ENCODE measurements at regions not wholly inside any gene's neighbourhood (a gene's known extent, or its start where the extent isn't known, plus 50 kb on each side); places are given as distances from the start of the nearest gene placed in this dataset.

DNA sequence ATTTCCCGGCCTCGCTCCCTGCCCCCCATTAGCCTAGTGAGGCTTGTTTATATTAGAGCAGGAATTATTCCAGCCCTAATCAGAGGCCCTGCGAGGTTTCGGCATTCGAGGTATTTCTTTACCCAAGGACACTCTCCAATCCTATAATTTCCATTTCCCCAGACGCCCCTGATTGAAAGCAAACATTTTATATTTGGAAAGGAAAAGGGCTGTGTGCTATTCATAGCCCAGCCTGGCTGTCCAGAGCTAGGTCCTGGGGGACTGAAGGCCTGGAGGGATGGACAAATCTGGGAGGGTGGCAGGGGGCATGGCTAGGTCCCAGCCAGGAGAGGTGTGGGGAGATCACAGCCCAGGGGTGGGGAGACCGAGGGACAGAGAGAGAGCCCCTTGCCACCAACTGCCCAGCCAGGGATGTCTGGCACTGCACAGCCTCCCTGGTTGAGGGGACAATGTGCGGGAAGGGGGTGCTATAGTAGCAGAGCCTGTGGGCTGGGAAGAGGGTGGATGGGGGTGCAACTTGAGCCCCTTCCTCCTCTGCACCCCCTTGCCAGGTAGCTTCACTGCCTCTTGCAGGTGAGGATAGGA is 125.1 kb downstream of the BARX1 start:
- Histone ChIP-seq H3K27ac (ENCODE audit: low read depth, low read length, poor library complexity, severe bottlenecking) (no peak overlapping the region), H3K9me3 (ENCODE audit: low read depth, low read length, poor library complexity, severe bottlenecking) (peaks cover 7% of the 10 kb centered on the region), H3K27me3 (replicated peaks; ENCODE audit: insufficient read depth, low read depth, low read length, poor library complexity) (no peaks in the 10 kb centered on the region), H3K4me3 (ENCODE audit: low read depth, low read length, poor library complexity, severe bottlenecking) (no peak overlapping the region), H3K36me3 (ENCODE audit: insufficient read depth, low read length, poor library complexity, severe bottlenecking) (no peaks in the 10 kb centered on the region), H3K4me1 (ENCODE audit: insufficient read depth, low read length, poor library complexity, severe bottlenecking) (no peaks in the 10 kb centered on the region)
- ChIA-PET CTCF (no interaction called here), POLR2A (ENCODE audit: low non-redundant PET) (no interaction called here)
- no peak for DNase-seq (ENCODE audit: low spot score)
- no peak for TF ChIP-seq EZH2 (IDR thresholded peaks at IDR 0.05; ENCODE audit: borderline replicate concordance, low read depth, low read length, poor library complexity, severe bottlenecking)
- TF ChIP-seq, protein P1, sequence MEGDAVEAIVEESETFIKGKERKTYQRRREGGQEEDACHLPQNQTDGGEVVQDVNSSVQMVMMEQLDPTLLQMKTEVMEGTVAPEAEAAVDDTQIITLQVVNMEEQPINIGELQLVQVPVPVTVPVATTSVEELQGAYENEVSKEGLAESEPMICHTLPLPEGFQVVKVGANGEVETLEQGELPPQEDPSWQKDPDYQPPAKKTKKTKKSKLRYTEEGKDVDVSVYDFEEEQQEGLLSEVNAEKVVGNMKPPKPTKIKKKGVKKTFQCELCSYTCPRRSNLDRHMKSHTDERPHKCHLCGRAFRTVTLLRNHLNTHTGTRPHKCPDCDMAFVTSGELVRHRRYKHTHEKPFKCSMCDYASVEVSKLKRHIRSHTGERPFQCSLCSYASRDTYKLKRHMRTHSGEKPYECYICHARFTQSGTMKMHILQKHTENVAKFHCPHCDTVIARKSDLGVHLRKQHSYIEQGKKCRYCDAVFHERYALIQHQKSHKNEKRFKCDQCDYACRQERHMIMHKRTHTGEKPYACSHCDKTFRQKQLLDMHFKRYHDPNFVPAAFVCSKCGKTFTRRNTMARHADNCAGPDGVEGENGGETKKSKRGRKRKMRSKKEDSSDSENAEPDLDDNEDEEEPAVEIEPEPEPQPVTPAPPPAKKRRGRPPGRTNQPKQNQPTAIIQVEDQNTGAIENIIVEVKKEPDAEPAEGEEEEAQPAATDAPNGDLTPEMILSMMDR (conservative IDR thresholded peaks at IDR 0.05; ENCODE audit: low read depth, low read length), result no peak
- intact Hi-C loops (cut with micrococcal nuclease; ENCODE audit: unreplicated experiment), result no loop called here
- no TSS peak for BruUV-seq (replicated peaks)

DNA sequence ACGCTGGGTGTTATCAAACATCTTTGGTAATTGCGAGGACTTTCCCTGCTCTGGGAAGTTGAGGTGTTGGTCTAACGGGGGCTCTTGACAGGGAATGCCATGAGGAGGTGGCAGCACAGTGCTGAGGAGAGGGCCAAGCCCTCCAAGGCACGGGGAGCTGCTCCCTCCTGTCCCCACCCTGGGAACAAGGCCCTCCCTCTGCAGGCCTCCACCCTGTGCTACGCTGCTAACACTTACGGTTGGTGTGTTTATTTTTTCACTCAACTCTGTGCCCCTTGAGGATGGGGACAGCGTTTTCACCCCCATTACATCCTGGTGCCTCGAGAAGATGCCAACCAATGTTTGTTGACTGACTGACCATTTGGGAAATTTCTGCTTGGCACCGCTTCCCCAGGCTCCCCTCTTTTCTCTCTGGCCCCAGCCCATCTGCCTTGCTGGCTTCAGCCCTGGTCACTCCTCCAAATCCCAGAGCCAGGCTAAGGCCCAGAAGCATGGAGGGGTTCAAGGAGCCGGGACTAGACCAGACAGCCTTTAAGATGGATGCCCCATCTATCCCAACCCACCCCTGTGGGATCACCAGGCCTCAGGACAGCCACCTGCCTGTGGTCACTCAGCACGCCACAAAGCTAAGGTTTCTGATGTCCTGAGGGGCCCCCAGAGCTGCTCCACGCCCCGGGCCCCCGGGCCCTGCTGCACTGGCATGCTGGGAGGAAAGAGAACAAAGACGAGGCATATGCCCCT is 125.7 kb downstream of the BARX1 start:
- TF ChIP-seq, protein P1 (conservative IDR thresholded peaks at IDR 0.05; ENCODE audit: low read depth, low read length), result no peak
- no peak for TF ChIP-seq EZH2 (IDR thresholded peaks at IDR 0.05; ENCODE audit: borderline replicate concordance, low read depth, low read length, poor library complexity, severe bottlenecking)
- no TSS peak for BruUV-seq (replicated peaks)
- ChIA-PET POLR2A (ENCODE audit: low non-redundant PET) (no interaction called here), CTCF (no interaction called here)
- H3K4me3 ChIP-seq (ENCODE audit: low read depth, low read length, poor library complexity, severe bottlenecking), result no peak overlapping the region
- H3K27ac ChIP-seq (ENCODE audit: low read depth, low read length, poor library complexity, severe bottlenecking), result no peak overlapping the region
- DNase-seq (ENCODE audit: low spot score), result no peak
- H3K36me3 ChIP-seq (ENCODE audit: insufficient read depth, low read length, poor library complexity, severe bottlenecking), result no peaks in the 10 kb centered on the region
- H3K9me3 ChIP-seq (ENCODE audit: low read depth, low read length, poor library complexity, severe bottlenecking), result peaks cover 7% of the 10 kb centered on the region
- H3K27me3 ChIP-seq (replicated peaks; ENCODE audit: insufficient read depth, low read depth, low read length, poor library complexity), result no peaks in the 10 kb centered on the region
- intact Hi-C loops (cut with micrococcal nuclease; ENCODE audit: unreplicated experiment), result no loop called here
- H3K4me1 ChIP-seq (ENCODE audit: insufficient read depth, low read length, poor library complexity, severe bottlenecking), result no peaks in the 10 kb centered on the region

DNA sequence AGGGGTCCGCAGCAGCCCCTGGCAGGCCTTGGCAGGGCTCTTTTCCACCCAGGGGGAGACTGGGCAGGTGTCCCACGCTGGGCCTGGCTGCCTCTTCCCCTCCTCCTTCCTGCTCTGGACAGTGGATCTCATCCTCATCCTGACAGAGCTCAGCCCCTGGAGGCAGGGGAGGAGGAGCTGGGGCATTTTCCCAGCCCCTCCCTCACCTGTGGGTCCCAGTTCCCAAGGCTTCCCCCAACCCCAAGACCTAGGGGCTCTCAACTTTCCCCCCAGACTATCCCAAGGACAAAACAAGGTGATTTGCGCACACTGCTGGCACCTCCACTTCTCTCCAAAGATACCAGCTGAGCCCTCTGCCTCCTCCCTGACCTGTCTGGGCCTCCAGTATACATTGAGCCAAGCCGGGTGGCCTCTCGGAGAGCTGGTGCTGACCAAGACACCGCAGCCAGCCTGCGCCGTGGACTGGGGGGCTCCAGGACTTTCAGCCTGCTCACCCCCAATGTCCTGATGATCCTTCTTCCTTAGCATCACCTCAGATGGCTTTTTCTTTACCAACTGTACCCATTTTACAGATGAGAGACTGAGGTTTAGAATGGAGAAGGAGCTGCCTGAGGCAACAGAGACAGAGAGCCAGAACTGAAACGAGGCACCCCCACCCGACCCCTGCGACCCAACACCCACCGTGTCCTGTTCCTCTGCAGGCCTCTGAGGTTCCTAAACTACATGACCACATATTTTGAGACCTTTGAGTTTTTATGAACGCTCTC is 126.6 kb downstream of the BARX1 start:
- CTCF ChIA-PET, result no interaction called here
- intact Hi-C loops (cut with micrococcal nuclease; ENCODE audit: unreplicated experiment), result no loop called here
- BruUV-seq (replicated peaks), result no TSS peak
- peaks cover 4% of the 10 kb centered on the region for H3K9me3 ChIP-seq (ENCODE audit: low read depth, low read length, poor library complexity, severe bottlenecking)
- H3K4me3 ChIP-seq (ENCODE audit: low read depth, low read length, poor library complexity, severe bottlenecking), result no peak overlapping the region
- no peak overlapping the region for H3K27ac ChIP-seq (ENCODE audit: low read depth, low read length, poor library complexity, severe bottlenecking)
- H3K27me3 ChIP-seq (replicated peaks; ENCODE audit: insufficient read depth, low read depth, low read length, poor library complexity), result no peaks in the 10 kb centered on the region
- TF ChIP-seq, protein P1 (conservative IDR thresholded peaks at IDR 0.05; ENCODE audit: low read depth, low read length), result no peak
- TF ChIP-seq EZH2 (IDR thresholded peaks at IDR 0.05; ENCODE audit: borderline replicate concordance, low read depth, low read length, poor library complexity, severe bottlenecking), result no peak
- no peaks in the 10 kb centered on the region for H3K36me3 ChIP-seq (ENCODE audit: insufficient read depth, low read length, poor library complexity, severe bottlenecking)
- POLR2A ChIA-PET (ENCODE audit: low non-redundant PET), result no interaction called here
- no peak for DNase-seq (ENCODE audit: low spot score)
- H3K4me1 ChIP-seq (ENCODE audit: insufficient read depth, low read length, poor library complexity, severe bottlenecking), result no peaks in the 10 kb centered on the region

All from A673 (cell line).